DOHH2 (cell line): ENCODE measurements at regions not wholly inside any gene's neighbourhood (a gene's known extent, or its start where the extent isn't known, plus 50 kb on each side); places are given as distances from the start of the nearest gene placed in this dataset.

Source experiments
- H3F3A ChIP-seq: fragments of 200-600 bp; sonication (generic), shearing (Covaris generic); 2 replicates; pipeline ENCODE4 v1.6.0; 2016; ENCODE audit warnings: antibody characterized with exemption, mild to moderate bottlenecking; ENCODE audit not compliant: control insufficient read depth, insufficient read depth
- H3K27ac ChIP-seq: fragments of 200-600 bp; sonication (generic); 2 replicates; pipeline ENCODE4 v1.5.1; 2014; ENCODE audit warnings: low read depth, mild to moderate bottlenecking, low read length, moderate library complexity
- H3K27me3 ChIP-seq: fragments of 200-600 bp; sonication (generic); 2 replicates; pipeline ENCODE4 v1.6.1; 2014; ENCODE audit warnings: mild to moderate bottlenecking, low read length, mixed read lengths; ENCODE audit not compliant: control insufficient read depth
- H3K36me3 ChIP-seq: fragments of 200-600 bp; sonication (generic); 2 replicates; pipeline ENCODE4 v1.6.1; 2014; ENCODE audit warnings: mild to moderate bottlenecking, low read length, moderate library complexity, mixed read lengths; ENCODE audit not compliant: control insufficient read depth
- H3K4me1 ChIP-seq: fragments of 200-600 bp; sonication (generic); 2 replicates; pipeline ENCODE4 v1.6.1; 2014; ENCODE audit warnings: mild to moderate bottlenecking, low read length, mixed read lengths; ENCODE audit not compliant: control insufficient read depth
- H3K4me2 ChIP-seq: fragments of 200-600 bp; sonication (generic); 2 replicates; pipeline ENCODE4 v1.6.0; 2014; ENCODE audit warnings: mild to moderate bottlenecking, low read length, moderate library complexity
- H3K4me3 ChIP-seq: fragments of 200-600 bp; sonication (generic); 2 replicates; pipeline ENCODE4 v1.5.1; 2014; ENCODE audit warnings: mild to moderate bottlenecking, low read length, mixed read lengths
- H3K79me2 ChIP-seq: fragments of 200-600 bp; sonication (generic); 2 replicates; pipeline ENCODE4 v1.6.1; 2014; ENCODE audit warnings: mild to moderate bottlenecking, low read length, mixed read lengths; ENCODE audit not compliant: control insufficient read depth
- H3K9me2 ChIP-seq: fragments of 200-600 bp; sonication (generic); replicated peaks from 2 replicates; pipeline ENCODE4 v1.6.1; 2014; ENCODE audit warnings: mild to moderate bottlenecking, low read length, mixed read lengths; ENCODE audit not compliant: control insufficient read depth
- H3K9me3 ChIP-seq: fragments of 200-600 bp; sonication (generic); 2 replicates; pipeline ENCODE4 v1.6.1; 2014; ENCODE audit warnings: antibody characterized with exemption, low read length, mixed read lengths; ENCODE audit not compliant: control insufficient read depth, insufficient read depth
- H4K20me1 ChIP-seq: fragments of 200-600 bp; sonication (generic); 2 replicates; pipeline ENCODE4 v1.6.0; 2014; ENCODE audit warnings: low read depth, mild to moderate bottlenecking, antibody characterized with exemption, low read length, moderate library complexity; ENCODE audit not compliant: control insufficient read depth, insufficient read depth
- CTCF ChIP-seq: fragments of 200-600 bp; sonication (generic); IDR thresholded peaks from one replicate; pipeline ENCODE4 v1.5.1; 2014; ENCODE audit warnings: antibody characterized with exemption, mild to moderate bottlenecking, low read depth, low read length; ENCODE audit not compliant: poor library complexity, severe bottlenecking
- EZH2phosphoT487 ChIP-seq: fragments of 200-600 bp; sonication (generic); IDR thresholded peaks from 2 replicates; pipeline ENCODE4 v1.6.1; 2017; ENCODE audit warnings: borderline replicate concordance, mild to moderate bottlenecking, antibody characterized with exemption, low read length, moderate library complexity, mixed read lengths

GRCh38 chr20:50427719-50428083, 82.5 kb upstream of the PTPN1 start:
- Histone ChIP-seq H3K36me3 (no peaks in the 10 kb centered on the region), H3F3A (no peaks in the 10 kb centered on the region), H4K20me1 (no peaks in the 10 kb centered on the region), H3K9me3 (no peaks in the 10 kb centered on the region), H3K27ac (no peak overlapping the region), H3K27me3 (peaks cover 2% of the 10 kb centered on the region; the same call in 1 of the 2 replicates), H3K4me1 (no peaks in the 10 kb centered on the region), H3K9me2 (no peaks in the 10 kb centered on the region), H3K79me2 (no peaks in the 10 kb centered on the region), H3K4me3 (no peak overlapping the region), H3K4me2 (no peak overlapping the region)
- TF ChIP-seq CTCF, result no peak
- TF ChIP-seq EZH2phosphoT487, result no peak

GRCh38 chr20:50428097-50428828, 81.9 kb upstream of the PTPN1 start:
- Histone ChIP-seq H4K20me1 (no peaks in the 10 kb centered on the region), H3K4me2 (no peak overlapping the region), H3F3A (no peaks in the 10 kb centered on the region), H3K79me2 (no peaks in the 10 kb centered on the region), H3K27me3 (peaks cover 2% of the 10 kb centered on the region; the same call in 1 of the 2 replicates), H3K9me2 (no peaks in the 10 kb centered on the region), H3K36me3 (no peaks in the 10 kb centered on the region), H3K4me3 (no peak overlapping the region), H3K27ac (no peak overlapping the region), H3K9me3 (no peaks in the 10 kb centered on the region), H3K4me1 (no peaks in the 10 kb centered on the region)
- TF ChIP-seq EZH2phosphoT487 (no peak), CTCF (no peak)

GRCh38 chr20:50429412-50429811, 80.8 kb upstream of the PTPN1 start:
- Histone ChIP-seq H3K27ac (no peak overlapping the region), H3K9me2 (no peaks in the 10 kb centered on the region), H3K4me3 (no peak overlapping the region), H3K36me3 (no peaks in the 10 kb centered on the region), H3K4me1 (no peaks in the 10 kb centered on the region; the same call in none of the 2 replicates), H3K4me2 (no peak overlapping the region), H3K9me3 (no peaks in the 10 kb centered on the region), H3K27me3 (peaks cover 2% of the 10 kb centered on the region; the same call in 1 of the 2 replicates), H3F3A (no peaks in the 10 kb centered on the region), H4K20me1 (no peaks in the 10 kb centered on the region), H3K79me2 (no peaks in the 10 kb centered on the region)
- TF ChIP-seq EZH2phosphoT487 (no peak), CTCF (no peak)
